ENCODE measurements at regions not wholly inside any gene's neighbourhood (a gene's known extent, or its start where the extent isn't known, plus 50 kb on each side); places are given as distances from the start of the nearest gene placed in this dataset.

GRCh38 chr1:38763121-38763520 lies 96.5 kb downstream of the RRAGC start:
- ATAC-seq (no peak), DNase-seq (ENCODE audit: missing footprints) (no peak)

DNA sequence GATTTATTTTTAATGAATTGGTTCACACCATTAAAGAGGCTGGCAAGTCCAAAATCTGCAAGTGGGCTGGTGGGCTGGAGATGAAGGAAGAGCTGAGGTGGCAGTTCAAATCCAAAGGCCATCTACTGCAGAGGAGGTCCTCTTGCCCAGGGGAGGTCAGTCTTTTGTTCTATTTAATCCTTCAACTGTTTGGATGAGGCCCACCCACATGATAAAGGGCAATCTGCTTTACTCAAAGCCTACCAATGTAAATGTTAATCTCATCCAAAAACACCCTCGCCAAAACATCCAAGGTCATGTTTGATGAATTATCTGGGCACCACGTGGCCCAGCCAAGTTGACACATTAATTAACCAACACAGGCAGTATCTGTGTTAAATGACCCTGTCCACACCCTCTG lies 99.0 kb downstream of the RRAGC start:
- intact Hi-C loops (cut with DNase I): no loop called here
- no peak for ATAC-seq
- DNase-seq (ENCODE audit: missing footprints): no peak

More at GRCh38 chr1:38763121-38763520, 96.5 kb downstream of the RRAGC start:
- intact Hi-C loops (cut with DNase I): no loop called here

DNA sequence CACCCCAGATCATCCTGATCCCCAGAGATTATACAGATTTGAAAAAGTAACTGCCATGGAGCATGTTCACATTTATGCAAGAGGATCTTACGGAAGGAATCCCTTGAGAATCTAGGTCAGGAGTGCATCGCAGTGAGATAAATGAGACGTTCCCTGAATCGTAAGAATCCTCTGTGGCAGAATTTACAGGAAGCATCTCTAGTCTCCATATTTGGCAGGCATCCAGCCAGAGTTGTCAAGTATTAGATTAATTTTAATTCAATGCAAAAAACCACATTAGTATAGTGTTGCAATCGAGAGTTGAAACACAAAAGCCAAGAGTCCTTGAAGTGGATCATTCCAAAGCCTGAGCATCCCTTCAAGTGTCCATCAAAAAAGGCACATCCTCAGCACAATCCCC lies 100.8 kb downstream of the RRAGC start:
- ATAC-seq (no peak), DNase-seq (ENCODE audit: missing footprints) (no peak)
- intact Hi-C loops (cut with DNase I): no loop called here

GRCh38 chr1:38746941-38747600 lies 112.5 kb downstream of the RRAGC start:
- intact Hi-C loops (cut with DNase I): no loop called here
- no peak for ATAC-seq
- no peak for DNase-seq (ENCODE audit: missing footprints)

- peak; percentile 59 for ATAC-seq
- no peak for DNase-seq (ENCODE audit: missing footprints)
- intact Hi-C loops (cut with DNase I): no loop called here
Observed at GRCh38 chr1:38746402-38746935, 113.1 kb downstream of the RRAGC start.

DNA sequence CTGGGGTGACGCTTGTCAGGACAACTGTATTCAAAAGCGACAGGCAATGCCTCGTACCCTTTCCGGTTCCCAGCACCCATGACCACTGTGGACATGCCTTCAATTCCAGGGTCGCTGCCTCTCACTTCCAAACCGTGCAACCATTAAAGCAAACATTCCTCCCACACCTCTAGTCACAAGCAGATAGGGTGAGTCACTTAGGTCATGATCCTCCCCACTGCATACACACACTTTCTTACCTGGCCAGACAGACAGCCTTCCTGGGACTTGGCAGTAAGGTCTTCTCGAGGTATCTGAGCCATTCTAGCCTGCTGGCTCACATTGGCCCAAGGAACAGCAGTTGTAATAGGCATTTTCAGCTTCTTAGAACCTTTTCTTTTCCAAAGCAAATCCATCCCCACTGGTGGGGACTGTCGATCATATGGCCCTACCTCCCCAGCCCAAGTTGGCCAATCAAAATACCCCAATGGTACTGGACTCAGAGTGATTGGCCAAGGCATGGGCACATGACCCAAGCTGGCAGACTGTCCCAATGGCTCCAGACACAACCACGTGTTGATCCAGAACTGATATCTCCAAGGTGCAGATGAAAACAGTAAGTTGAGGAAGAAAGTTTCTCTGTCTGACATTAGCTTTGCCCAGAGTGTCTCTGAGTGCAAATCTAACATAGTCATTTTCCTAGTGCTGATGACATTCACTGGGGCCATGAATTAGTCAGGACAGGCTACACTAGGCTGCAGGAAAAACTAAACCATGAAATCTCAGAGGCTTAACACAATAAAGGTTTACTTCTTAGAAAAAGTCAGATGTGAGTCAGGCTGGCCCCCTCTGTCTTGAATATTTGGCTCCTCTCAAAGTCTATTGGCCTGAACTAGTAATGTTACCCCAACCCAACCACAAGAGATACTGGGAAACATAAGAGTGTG lies 113.8 kb downstream of the RRAGC start:
- intact Hi-C loops (cut with DNase I): no loop called here
- DNase-seq (ENCODE audit: missing footprints): no peak
- no peak for ATAC-seq

- intact Hi-C loops (cut with DNase I): no loop called here
- DNase-seq (ENCODE audit: missing footprints) (no peak), ATAC-seq (no peak)
Observed at GRCh38 chr1:38744452-38745350, 114.9 kb downstream of the RRAGC start.

DNA sequence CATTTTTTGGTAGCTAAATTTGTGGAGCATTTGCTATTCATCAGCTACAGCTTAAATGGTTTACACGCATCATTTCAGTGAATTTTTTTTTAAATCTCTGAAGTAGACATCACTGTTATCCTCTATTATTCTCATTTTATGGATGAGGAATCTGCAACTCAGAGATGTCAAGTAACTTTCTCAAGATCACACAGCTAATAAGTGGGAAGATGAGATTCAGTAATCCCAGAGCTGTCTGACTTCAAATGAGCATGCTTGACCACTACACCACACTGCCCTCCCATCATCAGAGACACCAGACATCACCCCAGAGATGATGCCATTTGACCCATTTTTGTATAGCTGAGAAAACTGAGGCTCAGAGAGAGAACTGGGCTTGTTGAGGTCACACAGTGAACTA lies 116.4 kb downstream of the RRAGC start:
- intact Hi-C loops (cut with DNase I): no loop called here
- no peak for DNase-seq (ENCODE audit: missing footprints)
- ATAC-seq: no peak

GRCh38 chr1:38741341-38741740 lies 118.2 kb downstream of the RRAGC start:
- intact Hi-C loops (cut with DNase I): no loop called here
- no peak for ATAC-seq
- no peak for DNase-seq (ENCODE audit: missing footprints)

DNA sequence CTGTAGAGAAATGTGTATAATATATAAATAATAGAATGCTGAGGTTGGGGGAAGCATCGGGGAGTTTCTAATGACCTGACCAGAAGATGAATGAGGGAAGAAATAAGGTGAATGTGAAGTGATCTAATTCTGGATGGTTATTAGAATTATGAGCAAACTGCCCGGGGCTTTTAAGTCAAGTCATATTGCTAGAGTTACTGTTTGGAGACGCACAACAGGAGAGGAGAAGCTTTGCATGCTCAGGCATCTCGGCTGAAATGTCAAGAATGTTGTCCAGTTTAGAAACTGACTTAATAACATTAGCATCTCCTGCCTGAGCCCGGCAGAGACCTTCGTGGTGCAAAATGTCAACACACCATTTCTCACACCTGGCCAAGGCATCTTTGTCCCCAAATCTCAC lies 119.1 kb downstream of the RRAGC start:
- intact Hi-C loops (cut with DNase I): no loop called here
- ATAC-seq (no peak), DNase-seq (ENCODE audit: missing footprints) (no peak)

GRCh38 chr1:38738207-38738606 lies 121.4 kb downstream of the RRAGC start:
- intact Hi-C loops (cut with DNase I): no loop called here
- ATAC-seq: no peak

GRCh38 chr1:38736399-38736798 lies 123.2 kb downstream of the RRAGC start:
- DNase-seq (ENCODE audit: missing footprints) (no peak), ATAC-seq (no peak)
- intact Hi-C loops (cut with DNase I): no loop called here

More at GRCh38 chr1:38738207-38738606, 121.4 kb downstream of the RRAGC start:
- no peak for DNase-seq (ENCODE audit: missing footprints)

DNA sequence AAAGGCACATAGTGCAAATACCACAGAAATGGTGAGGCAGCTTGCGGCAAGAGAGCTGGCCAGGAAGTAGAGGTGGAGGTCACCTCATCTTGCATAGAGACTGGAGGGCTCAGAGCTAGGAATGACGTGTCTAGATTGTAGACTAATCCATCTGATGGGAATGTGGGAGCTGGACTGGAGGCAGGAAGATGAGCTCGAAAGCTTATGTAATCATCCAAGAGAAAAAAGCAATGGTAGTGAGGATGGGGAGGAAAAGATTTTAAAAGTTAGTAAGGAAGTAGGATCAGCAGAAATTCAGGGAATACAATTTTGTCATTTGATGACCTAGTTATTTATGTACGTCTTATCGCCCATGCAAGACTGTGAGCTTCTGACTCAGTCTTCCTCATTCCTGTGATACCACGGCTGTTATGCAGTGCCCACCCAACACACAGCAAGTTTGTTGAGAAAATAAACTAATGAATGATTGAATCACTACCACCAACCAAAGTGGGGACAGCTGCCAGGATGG lies 123.9 kb downstream of the RRAGC start:
- ATAC-seq (no peak), DNase-seq (ENCODE audit: missing footprints) (no peak)
- intact Hi-C loops (cut with DNase I): no loop called here

DNA sequence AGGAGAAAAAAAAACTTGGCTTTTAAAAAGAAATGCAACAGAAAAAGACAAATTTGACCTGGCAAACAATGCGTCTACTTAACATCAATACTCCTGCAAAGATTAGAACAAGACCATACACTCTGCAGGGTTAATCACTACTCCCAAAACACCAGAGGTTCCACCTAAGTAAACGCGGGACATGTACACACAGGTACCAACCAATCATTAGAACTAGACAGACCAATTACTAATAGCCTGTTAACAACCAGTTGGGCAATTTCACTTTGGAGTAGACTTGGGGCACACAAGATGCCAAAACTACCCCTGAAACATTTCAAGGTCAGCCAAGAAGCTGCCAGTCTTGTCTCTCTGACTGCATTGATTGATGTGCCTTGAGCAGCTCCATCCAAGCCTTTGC lies 125.8 kb downstream of the RRAGC start:
- intact Hi-C loops (cut with DNase I): no loop called here
- ATAC-seq: no peak
- no peak for DNase-seq (ENCODE audit: missing footprints)

DNA sequence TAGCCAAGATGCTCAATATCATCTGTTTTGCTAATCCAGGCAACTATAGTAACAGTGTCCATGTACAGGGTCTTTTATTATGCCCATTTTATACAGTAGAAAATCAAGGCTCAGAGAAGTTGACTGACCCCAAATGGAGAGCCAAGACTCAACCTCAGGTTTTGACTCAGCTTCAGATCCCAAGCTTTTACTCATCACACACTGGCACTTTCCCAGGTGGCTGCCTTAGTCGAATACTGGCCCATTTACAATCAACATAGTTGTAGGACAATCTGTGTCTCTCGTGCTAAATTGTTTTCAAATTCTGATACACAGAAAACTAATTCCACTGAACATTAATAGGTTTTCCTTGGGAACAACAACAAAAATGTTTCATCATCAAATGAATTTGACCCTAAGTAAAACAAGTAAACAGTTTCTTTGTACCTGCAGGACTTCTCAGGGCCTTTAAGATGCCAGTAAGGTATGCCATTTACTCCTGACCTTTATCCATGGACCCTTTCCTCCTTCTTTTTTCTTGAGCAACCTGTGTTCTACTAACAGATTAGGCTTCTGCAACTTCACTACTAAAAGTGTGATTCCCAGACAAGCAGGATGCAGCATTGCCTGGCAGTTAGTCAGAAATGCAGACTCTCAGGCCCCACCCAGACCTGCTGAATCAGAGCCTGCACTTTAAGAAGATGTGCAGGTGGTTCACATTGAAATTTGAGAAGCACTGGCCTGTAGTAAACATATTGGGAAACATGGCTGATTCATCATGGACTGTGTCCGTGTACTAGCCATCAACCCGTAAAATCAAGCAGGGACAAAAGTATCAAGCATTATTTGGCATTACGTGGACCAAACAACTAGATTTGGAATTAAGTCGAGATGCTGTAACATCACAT lies 128.8 kb downstream of the RRAGC start:
- intact Hi-C loops (cut with DNase I): no loop called here
- ATAC-seq (no peak), DNase-seq (ENCODE audit: missing footprints) (no peak)

DNA sequence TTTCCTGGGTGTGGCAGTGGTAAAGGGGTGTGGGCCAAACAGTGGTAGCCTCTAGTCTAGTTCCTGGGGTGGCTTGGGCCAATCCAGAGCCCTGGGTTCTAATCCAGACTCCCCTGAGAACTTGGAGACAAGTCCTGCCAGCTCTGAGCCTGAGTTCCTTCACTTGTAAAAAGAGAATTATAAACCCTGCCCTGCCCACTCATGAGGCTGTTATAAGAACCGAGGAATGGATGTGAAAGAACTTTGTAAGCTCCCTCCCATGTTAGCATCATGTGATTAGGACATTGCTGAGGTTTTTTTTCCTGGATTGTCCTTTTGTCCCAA lies 131.0 kb downstream of the RRAGC start:
- intact Hi-C loops (cut with DNase I): no loop called here
- ATAC-seq (peak; percentile 50), DNase-seq (ENCODE audit: missing footprints) (no peak)

GRCh38 chr1:38727684-38728584 lies 131.6 kb downstream of the RRAGC start:
- peak; percentile 69 for ATAC-seq
- DNase-seq (ENCODE audit: missing footprints): no peak
- intact Hi-C loops (cut with DNase I): no loop called here
